ENCODE measurements at regions not wholly inside any gene's neighbourhood (a gene's known extent, or its start where the extent isn't known, plus 50 kb on each side); places are given as distances from the start of the nearest gene placed in this dataset.

GRCh38 chr5:67974471-67974870, 241.1 kb upstream of the PIK3R1 start:
- TF ChIP-seq, protein P1, sequence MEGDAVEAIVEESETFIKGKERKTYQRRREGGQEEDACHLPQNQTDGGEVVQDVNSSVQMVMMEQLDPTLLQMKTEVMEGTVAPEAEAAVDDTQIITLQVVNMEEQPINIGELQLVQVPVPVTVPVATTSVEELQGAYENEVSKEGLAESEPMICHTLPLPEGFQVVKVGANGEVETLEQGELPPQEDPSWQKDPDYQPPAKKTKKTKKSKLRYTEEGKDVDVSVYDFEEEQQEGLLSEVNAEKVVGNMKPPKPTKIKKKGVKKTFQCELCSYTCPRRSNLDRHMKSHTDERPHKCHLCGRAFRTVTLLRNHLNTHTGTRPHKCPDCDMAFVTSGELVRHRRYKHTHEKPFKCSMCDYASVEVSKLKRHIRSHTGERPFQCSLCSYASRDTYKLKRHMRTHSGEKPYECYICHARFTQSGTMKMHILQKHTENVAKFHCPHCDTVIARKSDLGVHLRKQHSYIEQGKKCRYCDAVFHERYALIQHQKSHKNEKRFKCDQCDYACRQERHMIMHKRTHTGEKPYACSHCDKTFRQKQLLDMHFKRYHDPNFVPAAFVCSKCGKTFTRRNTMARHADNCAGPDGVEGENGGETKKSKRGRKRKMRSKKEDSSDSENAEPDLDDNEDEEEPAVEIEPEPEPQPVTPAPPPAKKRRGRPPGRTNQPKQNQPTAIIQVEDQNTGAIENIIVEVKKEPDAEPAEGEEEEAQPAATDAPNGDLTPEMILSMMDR (optimal IDR thresholded peaks at IDR 0.05 in 1 of 3, IDR thresholded peaks at IDR 0.05 in 1 of 3, conservative IDR thresholded peaks at IDR 0.05 in 1 of 3; ENCODE audit: extremely low read depth in 1 of 3, insufficient read depth in 2 of 3, low read length in 3 of 3): no peak
- TF ChIP-seq EZH2 (IDR thresholded peaks at IDR 0.05; ENCODE audit: low read length): no peak
